Memory B cell (primary cell): ENCODE measurements at regions not wholly inside any gene's neighbourhood (a gene's known extent, or its start where the extent isn't known, plus 50 kb on each side); places are given as distances from the start of the nearest gene placed in this dataset.
A peak's percentile ranks its signal among the peaks of the same experiment; 100 is the strongest.

Experiments used
- ATAC-seq: fragments of 150-1000 bp; cut with Tn5 transposase; 2 replicates; pipeline ENCODE4 v1.10.0; 2021; ENCODE audit warnings: low read depth, mild to moderate bottlenecking, moderate library complexity
- DNase-seq, 2 donors: peaks; one replicate each; pipeline ENCODE4 v3.0.0; 2022; ENCODE audit warnings: low spot score in 2 of 2
- H3K27ac Mint-ChIP-seq: one replicate; pipeline ENCODE4 v1.8.0; 2022; ENCODE audit warnings: mild to moderate bottlenecking, moderate library complexity, mixed read lengths
- H3K27me3 Mint-ChIP-seq: one replicate; pipeline ENCODE4 v1.8.0; 2022; ENCODE audit warnings: mixed read lengths
- H3K36me3 Mint-ChIP-seq: one replicate; pipeline ENCODE4 v1.8.0; 2022; ENCODE audit warnings: mild to moderate bottlenecking, mixed read lengths
- H3K4me1 Mint-ChIP-seq: one replicate; pipeline ENCODE4 v1.8.0; 2022; ENCODE audit warnings: mixed read lengths
- H3K4me3 Mint-ChIP-seq: one replicate; pipeline ENCODE4 v1.8.0; 2022; ENCODE audit warnings: mild to moderate bottlenecking, moderate library complexity, mixed read lengths
- H3K9me3 Mint-ChIP-seq: one replicate; pipeline ENCODE4 v1.8.0; 2022; ENCODE audit warnings: mixed read lengths

DNA sequence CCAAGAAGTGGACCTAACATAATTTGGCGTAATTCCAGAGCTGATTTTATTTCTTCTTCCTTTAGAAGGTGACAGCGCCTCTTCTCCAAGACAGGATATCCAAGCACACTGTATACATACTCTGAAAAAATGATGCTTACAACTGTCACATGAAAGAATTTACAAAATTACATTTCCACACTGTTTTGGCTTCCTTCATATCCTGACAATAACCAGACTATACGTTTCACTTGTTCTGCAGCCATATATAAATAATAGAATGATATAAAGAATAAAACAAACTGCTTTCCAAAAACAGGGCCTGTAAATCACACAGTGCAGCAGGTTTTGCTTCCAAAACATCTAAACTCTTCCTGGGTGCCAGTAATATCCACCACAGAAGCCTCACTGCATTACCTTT is 141.6 kb downstream of the FBXO8 start:
- no peaks in the 10 kb centered on the region for H3K36me3 Mint-ChIP-seq
- no peak for DNase-seq
- peaks cover 4% of the 10 kb centered on the region for H3K27me3 Mint-ChIP-seq
- no peak overlapping the region for H3K27ac Mint-ChIP-seq
- no peak overlapping the region for H3K4me3 Mint-ChIP-seq
- ATAC-seq = no peak
- H3K9me3 Mint-ChIP-seq = no peaks in the 10 kb centered on the region
- no peaks in the 10 kb centered on the region for H3K4me1 Mint-ChIP-seq

DNA sequence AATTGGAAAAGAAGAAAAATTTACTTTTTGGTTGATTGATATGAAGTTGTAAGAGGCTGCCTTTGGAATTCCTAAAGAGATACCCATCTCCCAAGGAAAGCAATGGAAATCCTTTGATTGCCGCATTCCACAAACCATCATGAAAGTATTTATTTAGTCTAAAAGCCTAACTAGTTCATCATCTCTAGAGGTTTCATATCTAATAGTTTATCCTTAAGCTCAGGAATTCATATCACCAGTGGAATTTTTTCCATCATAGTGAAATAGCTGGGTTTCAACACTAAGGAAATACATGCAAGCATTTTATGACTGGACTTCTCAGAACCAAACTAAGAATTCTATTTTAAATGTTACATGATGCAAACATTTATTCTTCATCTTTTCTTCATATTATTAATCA is 144.9 kb downstream of the FBXO8 start:
- DNase-seq (no peak), ATAC-seq (no peak)
- Mint-ChIP-seq H3K27me3 (peaks cover 1% of the 10 kb centered on the region), H3K27ac (no peak overlapping the region), H3K9me3 (no peaks in the 10 kb centered on the region), H3K4me3 (no peak overlapping the region), H3K4me1 (peaks cover 3% of the 10 kb centered on the region), H3K36me3 (no peaks in the 10 kb centered on the region)

DNA sequence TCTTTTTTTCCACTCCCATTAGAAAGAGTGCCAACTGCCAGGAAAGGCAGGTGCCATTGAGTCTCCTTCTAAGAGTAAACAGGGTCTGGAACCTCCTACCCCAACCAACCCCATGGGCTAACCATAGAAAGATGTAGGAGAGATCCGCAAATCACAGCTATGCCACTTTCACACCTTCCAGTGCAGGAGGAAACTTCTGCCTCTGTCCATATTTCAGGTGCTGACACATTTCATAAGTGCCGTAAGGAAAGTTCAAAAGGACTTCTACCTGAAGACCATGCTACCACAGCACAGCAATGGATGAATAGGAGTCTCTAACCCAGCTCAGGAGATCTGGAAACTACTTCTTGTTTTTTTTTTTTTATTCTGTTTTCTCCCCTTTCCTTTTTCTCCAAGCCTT is 145.8 kb downstream of the FBXO8 start:
- Mint-ChIP-seq H3K27me3 (no peaks in the 10 kb centered on the region), H3K9me3 (no peaks in the 10 kb centered on the region), H3K36me3 (no peaks in the 10 kb centered on the region)

DNA sequence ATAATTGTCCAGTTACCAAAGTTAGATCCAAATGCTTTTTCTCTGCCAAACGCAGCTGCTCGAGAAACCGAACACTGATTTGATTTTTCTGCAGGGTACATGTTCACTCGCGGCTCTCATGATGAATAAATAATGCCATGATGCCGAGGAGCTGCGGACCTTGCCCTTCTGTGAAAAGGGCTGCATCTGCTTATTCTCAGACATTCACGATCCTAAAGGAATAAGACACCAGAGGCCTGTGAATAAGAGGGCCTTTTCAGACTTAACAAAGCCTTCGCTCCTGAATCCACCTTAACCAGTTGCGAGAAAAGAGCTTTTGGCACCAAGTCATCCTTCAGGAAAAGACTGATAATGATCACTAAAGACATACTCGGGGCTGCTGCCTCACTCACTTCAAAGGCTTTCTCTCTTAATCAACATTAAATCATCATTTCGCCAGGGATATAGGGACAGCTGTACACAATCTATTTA is 147.5 kb downstream of the FBXO8 start:
- Mint-ChIP-seq H3K36me3 (no peaks in the 10 kb centered on the region), H3K4me1 (peaks cover 3% of the 10 kb centered on the region), H3K9me3 (no peaks in the 10 kb centered on the region), H3K4me3 (no peak overlapping the region), H3K27ac (no peak overlapping the region), H3K27me3 (no peaks in the 10 kb centered on the region)
- ATAC-seq (no peak), DNase-seq (no peak)

More for the DNA sequence above, 145.8 kb downstream of the FBXO8 start:
- no peak for DNase-seq
- no peak overlapping the region for H3K4me3 Mint-ChIP-seq
- ATAC-seq = no peak
- no peak overlapping the region for H3K27ac Mint-ChIP-seq
- peaks cover 3% of the 10 kb centered on the region for H3K4me1 Mint-ChIP-seq

DNA sequence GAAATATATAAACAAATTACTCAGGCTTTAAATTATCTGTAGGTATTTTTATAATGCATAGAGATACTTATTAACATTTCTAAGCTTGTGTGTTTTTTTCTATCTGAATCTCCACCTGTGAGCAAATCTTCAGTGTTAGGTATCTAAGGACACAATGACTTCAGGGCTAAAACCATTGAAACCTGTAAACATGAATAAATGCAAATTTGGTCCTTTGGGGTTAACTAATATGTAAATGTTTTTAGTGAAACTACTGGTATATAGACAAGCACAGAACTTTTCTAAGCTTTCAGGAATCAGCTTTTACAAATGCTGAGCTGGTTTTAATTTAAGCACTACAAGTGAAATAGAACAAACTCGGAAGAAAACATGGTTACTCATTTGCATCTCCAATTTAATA is 147.9 kb downstream of the FBXO8 start:
- no peak overlapping the region for H3K27ac Mint-ChIP-seq
- no peaks in the 10 kb centered on the region for H3K27me3 Mint-ChIP-seq
- ATAC-seq = no peak
- no peak for DNase-seq
- H3K4me3 Mint-ChIP-seq = no peak overlapping the region
- no peaks in the 10 kb centered on the region for H3K9me3 Mint-ChIP-seq
- no peaks in the 10 kb centered on the region for H3K36me3 Mint-ChIP-seq
- peaks cover 3% of the 10 kb centered on the region for H3K4me1 Mint-ChIP-seq

DNA sequence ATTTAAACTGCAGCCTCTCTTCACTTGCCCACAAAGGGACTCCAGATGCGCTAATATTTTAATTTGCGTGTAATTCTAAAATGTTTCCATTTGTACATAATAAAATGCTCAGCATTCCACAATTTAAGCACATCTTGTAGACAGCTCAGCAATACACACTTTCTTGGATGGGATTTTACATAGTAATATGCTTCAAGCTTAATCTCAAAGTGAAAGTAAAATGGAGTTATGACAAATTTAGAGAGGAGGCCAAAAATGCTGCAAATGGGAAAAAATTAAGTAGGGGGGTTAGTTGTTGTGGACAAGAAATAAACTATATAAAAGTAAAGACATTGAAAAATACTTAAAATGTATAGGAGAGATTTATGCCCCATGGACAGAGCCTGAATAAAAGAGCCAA is 149.1 kb downstream of the FBXO8 start:
- H3K36me3 Mint-ChIP-seq = no peaks in the 10 kb centered on the region

DNA sequence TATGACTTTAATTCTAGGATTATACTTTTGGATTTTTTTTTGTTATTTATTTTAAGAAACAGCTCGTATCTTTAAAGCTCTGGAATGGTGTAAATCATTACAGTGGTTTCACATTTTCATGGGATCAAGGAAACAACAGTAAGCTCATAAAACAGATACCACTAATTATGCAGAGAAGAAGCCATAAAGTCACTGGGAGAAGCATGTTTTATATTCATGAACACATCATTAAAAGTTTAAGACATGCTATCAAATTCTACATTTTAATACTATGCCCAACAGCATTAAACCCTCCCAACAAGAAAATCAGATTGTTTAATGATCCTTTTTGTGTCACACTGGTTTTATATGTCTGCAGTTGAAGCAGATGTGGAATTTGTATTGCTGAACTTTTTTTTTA is 149.9 kb downstream of the FBXO8 start:
- H3K4me1 Mint-ChIP-seq = peaks cover 3% of the 10 kb centered on the region
- ATAC-seq = no peak
- peaks cover 2% of the 10 kb centered on the region for H3K27me3 Mint-ChIP-seq

More for the DNA sequence above, 149.1 kb downstream of the FBXO8 start:
- Mint-ChIP-seq H3K4me3 (no peak overlapping the region), H3K4me1 (peaks cover 3% of the 10 kb centered on the region), H3K27me3 (peaks cover 2% of the 10 kb centered on the region), H3K9me3 (no peaks in the 10 kb centered on the region), H3K27ac (no peak overlapping the region)
- DNase-seq (no peak), ATAC-seq (no peak)

DNA sequence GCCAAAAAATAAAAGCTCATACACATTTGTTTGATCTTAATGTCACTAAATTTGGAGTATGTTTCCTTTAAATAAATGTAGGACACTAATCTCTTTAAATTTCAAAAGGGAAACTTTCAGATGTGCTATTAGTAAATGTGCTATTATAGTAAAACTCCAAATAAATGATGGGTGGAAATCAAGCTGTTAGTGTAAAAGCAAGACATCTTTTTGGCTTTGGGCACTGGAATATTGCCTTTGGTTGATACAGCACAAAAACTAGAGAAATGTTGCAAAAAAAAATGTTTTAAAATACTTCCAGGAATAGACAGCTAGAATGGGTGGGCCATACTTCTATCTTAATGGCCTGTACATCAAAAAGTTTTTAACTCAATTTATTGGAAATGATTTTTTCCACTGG is 151.6 kb downstream of the FBXO8 start:
- no peaks in the 10 kb centered on the region for H3K9me3 Mint-ChIP-seq
- H3K4me3 Mint-ChIP-seq = no peak overlapping the region
- DNase-seq (no peak), ATAC-seq (no peak)
- H3K36me3 Mint-ChIP-seq = no peaks in the 10 kb centered on the region
- H3K4me1 Mint-ChIP-seq = peaks cover 3% of the 10 kb centered on the region
- no peak overlapping the region for H3K27ac Mint-ChIP-seq
- peaks cover 2% of the 10 kb centered on the region for H3K27me3 Mint-ChIP-seq

More for the DNA sequence above, 149.9 kb downstream of the FBXO8 start:
- no peaks in the 10 kb centered on the region for H3K36me3 Mint-ChIP-seq
- DNase-seq = no peak
- H3K4me3 Mint-ChIP-seq = no peak overlapping the region
- no peaks in the 10 kb centered on the region for H3K9me3 Mint-ChIP-seq
- no peak overlapping the region for H3K27ac Mint-ChIP-seq

DNA sequence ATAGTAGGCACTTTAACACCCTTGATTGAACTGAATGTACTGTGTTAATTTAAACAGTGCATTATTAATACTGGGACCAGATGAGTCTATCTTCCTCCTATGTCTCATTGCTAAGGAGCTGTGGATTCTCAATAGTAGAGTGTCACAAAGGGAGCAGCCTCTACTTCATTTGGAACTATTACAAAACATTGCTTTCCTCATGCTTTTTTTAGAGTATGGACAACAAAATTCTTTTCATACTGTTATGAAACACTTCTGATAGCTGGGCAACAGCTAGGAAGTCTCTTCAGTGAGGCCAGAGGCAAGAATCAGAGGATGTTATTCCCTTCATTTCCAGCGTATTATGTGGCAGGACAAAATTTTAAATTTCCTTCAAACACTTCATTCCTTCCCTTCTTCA is 160.8 kb downstream of the FBXO8 start:
- H3K27ac Mint-ChIP-seq = no peak overlapping the region
- no peaks in the 10 kb centered on the region for H3K9me3 Mint-ChIP-seq
- H3K4me1 Mint-ChIP-seq = peaks cover 5% of the 10 kb centered on the region
- no peaks in the 10 kb centered on the region for H3K36me3 Mint-ChIP-seq
- peaks cover 2% of the 10 kb centered on the region for H3K27me3 Mint-ChIP-seq
- ATAC-seq (no peak), DNase-seq (no peak)
- no peak overlapping the region for H3K4me3 Mint-ChIP-seq

DNA sequence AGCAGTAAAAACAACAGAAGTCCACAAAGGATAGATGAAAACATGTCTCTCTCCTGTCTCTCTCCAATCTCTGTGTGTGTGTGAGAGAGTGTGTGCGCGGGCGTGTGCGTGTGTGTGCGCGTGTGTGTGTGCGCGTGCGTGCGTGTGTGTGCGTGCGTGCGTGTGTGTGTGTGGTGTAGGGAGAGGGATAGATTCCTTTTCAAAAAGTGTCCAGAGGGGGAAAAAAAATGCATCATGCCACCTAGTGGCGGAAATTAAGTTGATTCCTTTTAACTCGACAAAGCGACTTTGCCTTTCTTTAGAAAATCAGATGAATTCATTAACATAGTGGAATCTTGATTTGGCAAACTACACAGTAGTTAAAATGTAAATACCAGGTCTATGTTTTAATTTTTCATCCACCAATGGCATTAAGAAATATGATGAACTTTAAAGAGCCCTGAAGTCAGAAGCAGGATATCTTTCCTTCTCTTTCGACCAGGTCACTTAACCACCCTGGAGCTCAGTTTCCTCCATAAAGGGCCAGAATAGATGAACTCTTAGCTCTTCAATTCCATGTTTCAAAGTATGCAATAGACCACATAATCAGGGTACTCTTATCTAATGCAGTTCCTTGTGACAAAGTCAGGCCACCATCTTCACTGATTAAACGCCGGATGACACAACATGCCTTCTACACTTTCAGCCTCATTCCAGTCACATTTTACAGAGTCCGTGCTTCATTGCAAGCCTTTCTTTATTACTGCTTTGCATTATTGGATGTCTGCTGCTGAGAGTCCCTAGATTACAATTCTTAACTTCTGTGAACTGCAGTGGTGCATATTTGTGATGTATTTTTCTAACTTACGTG is 162.8 kb downstream of the FBXO8 start:
- Mint-ChIP-seq H3K36me3 (no peaks in the 10 kb centered on the region), H3K27me3 (peaks cover 4% of the 10 kb centered on the region), H3K4me1 (peaks cover 5% of the 10 kb centered on the region), H3K9me3 (no peaks in the 10 kb centered on the region), H3K27ac (no peak overlapping the region), H3K4me3 (peak overlapping the region; percentile 31)
- ATAC-seq (peak; percentile 46), DNase-seq (no peak)

DNA sequence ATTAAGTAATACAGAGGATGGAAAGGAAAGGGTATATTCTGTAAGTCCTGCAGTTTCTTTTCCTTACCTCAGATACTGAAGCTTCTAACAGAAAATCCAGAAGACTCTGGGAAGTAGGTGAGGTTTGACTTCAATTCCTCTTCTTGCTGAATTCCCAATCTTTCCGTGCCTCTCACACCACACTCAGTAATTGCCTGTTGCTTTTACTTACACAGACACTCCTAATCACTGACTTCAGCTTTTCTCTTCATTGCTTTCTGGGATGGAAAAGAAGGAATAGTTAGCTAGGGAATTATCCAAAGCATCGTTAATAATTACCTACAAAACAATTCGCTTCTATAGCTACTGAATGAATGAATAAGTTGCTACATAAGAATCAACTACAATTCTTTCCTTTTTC is 163.6 kb downstream of the FBXO8 start:
- peaks cover 5% of the 10 kb centered on the region for H3K4me1 Mint-ChIP-seq
- no peaks in the 10 kb centered on the region for H3K9me3 Mint-ChIP-seq
- ATAC-seq = no peak
- H3K36me3 Mint-ChIP-seq = no peaks in the 10 kb centered on the region
- no peak for DNase-seq
- no peak overlapping the region for H3K27ac Mint-ChIP-seq
- no peak overlapping the region for H3K4me3 Mint-ChIP-seq
- peaks cover 4% of the 10 kb centered on the region for H3K27me3 Mint-ChIP-seq

DNA sequence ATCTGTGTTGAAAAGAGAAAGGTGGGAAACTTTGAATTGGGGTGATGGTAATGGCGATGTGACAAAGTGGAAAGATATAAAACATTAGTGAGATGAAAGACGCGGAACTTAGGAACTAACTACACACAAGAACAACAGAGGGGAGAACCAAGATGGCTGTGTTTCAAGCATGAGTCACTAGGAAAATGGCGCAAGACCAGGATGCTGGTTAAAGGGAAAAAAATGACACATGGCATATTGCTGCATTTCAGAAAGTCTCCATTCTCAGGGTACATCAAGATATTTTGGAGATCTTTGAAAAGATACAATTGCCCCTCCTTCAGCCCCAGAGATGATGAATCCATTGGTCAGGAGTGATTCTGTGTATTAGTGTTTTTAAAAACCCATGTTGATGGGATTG is 164.4 kb downstream of the FBXO8 start:
- Mint-ChIP-seq H3K27ac (no peak overlapping the region), H3K36me3 (no peaks in the 10 kb centered on the region), H3K4me1 (peaks cover 5% of the 10 kb centered on the region), H3K9me3 (no peaks in the 10 kb centered on the region), H3K4me3 (no peak overlapping the region), H3K27me3 (peaks cover 5% of the 10 kb centered on the region)
- DNase-seq (no peak), ATAC-seq (no peak)

DNA sequence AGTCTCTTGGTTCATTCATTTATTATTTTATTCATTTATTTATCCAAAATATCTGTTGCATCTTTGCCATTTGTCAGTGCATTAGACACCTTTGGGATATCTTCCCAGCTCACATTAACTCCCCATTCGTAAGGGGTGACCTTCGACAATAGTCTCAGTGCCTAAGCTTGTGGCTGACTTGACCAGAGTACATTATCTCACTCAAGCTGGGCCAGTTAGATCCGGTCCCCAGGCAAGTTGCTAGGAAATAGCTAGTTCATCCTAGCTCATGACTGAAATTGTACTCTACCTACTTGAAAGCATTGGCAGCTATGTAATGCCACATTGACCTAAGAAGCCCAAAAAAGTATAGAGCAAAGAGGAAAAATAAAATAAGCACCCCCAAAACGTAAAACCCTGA is 165.3 kb downstream of the FBXO8 start:
- Mint-ChIP-seq H3K4me1 (peaks cover 5% of the 10 kb centered on the region), H3K27ac (no peak overlapping the region), H3K4me3 (no peak overlapping the region), H3K36me3 (no peaks in the 10 kb centered on the region), H3K27me3 (peaks cover 5% of the 10 kb centered on the region), H3K9me3 (no peaks in the 10 kb centered on the region)
- ATAC-seq (no peak), DNase-seq (no peak)

DNA sequence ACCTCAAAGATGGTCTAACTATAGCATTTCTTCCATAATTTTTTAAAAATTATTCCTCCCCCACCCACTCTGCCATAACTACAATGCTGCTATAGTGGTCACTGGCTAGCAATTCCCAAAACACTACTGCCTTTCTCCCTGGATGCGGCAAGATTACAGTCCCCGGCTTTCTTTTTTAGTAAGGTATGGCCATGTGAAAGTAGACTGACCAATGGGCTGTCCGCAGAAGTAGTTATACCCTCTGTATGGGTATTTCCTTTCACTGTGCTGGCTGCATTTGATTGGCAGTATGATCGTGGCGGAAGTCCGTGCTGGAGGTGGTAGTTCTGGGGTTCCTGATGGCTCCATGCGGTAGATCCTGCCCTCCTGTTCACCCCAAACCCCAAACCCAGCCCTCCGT is 166.0 kb downstream of the FBXO8 start:
- Mint-ChIP-seq H3K27ac (no peak overlapping the region), H3K36me3 (no peaks in the 10 kb centered on the region), H3K4me3 (no peak overlapping the region), H3K9me3 (no peaks in the 10 kb centered on the region), H3K4me1 (peaks cover 5% of the 10 kb centered on the region), H3K27me3 (peaks cover 5% of the 10 kb centered on the region)
- DNase-seq (no peak), ATAC-seq (no peak)

DNA sequence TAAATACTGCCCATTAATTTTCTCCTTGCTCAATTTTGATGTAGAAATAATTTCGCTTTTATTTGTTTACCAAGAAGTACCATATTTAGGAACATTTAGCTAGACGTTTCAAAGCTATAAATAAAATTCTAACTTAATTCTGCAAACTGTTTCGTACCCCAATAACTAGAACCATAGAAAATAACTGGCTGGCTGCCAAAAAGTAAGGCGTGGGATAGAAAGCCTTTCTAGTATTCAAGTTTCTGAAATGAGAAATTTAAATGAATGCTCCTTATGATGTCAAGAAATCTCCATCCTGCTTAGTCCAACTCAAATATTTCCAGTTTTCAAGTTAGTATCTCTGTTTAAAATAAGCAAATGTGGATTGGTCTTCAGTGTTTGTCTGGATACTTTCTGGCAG is 167.4 kb downstream of the FBXO8 start:
- Mint-ChIP-seq H3K27ac (no peak overlapping the region), H3K4me3 (no peak overlapping the region), H3K4me1 (peaks cover 5% of the 10 kb centered on the region), H3K27me3 (peaks cover 5% of the 10 kb centered on the region), H3K36me3 (no peaks in the 10 kb centered on the region), H3K9me3 (no peaks in the 10 kb centered on the region)
- ATAC-seq = no peak
- DNase-seq = no peak
